SK-N-MC (cell line): ENCODE measurements at regions not wholly inside any gene's neighbourhood (a gene's known extent, or its start where the extent isn't known, plus 50 kb on each side); places are given as distances from the start of the nearest gene placed in this dataset.
"Not testable (repeated sequence)": the region's sequence is repeated elsewhere in the genome, so short reads cannot be mapped to it uniquely, and the experiment has no call there.

ENCODE experiments used
- DNase-seq: peaks from one replicate; pipeline ENCODE4 v3.0.0-alpha.2; 2011; ENCODE audit warnings: low read depth, low spot score
- H3K27ac ChIP-seq: fragments of 200-600 bp; sonication (generic); 2 replicates; pipeline ENCODE4 v1.5.1; 2016; ENCODE audit warnings: mixed run types
- H3K36me3 ChIP-seq: fragments of 200-600 bp; sonication (generic); 2 replicates; pipeline ENCODE4 v1.6.1; 2017; ENCODE audit warnings: antibody characterized with exemption, low read length, mixed read lengths; ENCODE audit not compliant: insufficient read depth
- H3K4me3 ChIP-seq: fragments of 200-600 bp; sonication (generic); 2 replicates; pipeline ENCODE4 v1.5.1; 2016
- H3K9ac ChIP-seq: fragments of 200-600 bp; sonication (generic); 2 replicates; pipeline ENCODE4 v1.8.0; 2017; ENCODE audit warnings: mixed run types, mixed read lengths; ENCODE audit not compliant: insufficient read length
- H3K9me3 ChIP-seq: fragments of 200-600 bp; sonication (generic); 2 replicates; pipeline ENCODE4 v1.6.1; 2017; ENCODE audit warnings: low read depth, mild to moderate bottlenecking, antibody characterized with exemption, low read length, moderate library complexity, mixed read lengths
- EZH2 ChIP-seq: fragments of 200-600 bp; sonication (generic); IDR thresholded peaks from one replicate; pipeline ENCODE4 v1.6.1; 2017; ENCODE audit warnings: antibody characterized with exemption
- FOXP2 ChIP-seq: optimal IDR thresholded peaks from 2 replicates; pipeline ENCODE3; 2011; ENCODE audit warnings: mild to moderate bottlenecking, moderate library complexity; ENCODE audit not compliant: insufficient read depth; ENCODE audit errors: extremely low read length, control extremely low read depth
- POLR2AphosphoS5 ChIP-seq: IDR thresholded peaks from 2 replicates; pipeline ENCODE4 v1.6.1; 2012; ENCODE audit warnings: mild to moderate bottlenecking, low read depth, low read length, borderline replicate concordance

DNA sequence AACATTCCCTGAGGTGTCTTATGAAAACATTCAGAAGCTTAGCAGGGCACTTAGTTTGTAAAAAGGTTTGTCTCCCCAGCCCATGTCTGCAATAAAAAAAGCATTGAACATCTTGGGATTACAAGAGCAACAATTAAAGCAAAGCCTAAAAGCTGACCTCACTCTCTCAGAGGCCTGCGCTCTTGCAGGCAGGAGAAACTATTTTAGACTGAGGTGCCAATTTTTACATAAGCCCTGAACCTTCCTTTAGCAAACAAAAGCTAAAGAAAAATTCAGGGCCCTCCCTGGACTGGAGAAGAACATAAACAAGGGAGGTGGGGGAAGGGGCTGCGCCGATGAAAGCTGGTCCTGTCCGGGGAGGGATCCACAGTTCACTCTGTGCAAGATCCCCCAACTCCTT is 312.7 kb upstream of the RNF32 start:
- no peak overlapping the region for H3K4me3 ChIP-seq
- no peak overlapping the region for H3K27ac ChIP-seq
- DNase-seq, result no peak
- H3K9ac ChIP-seq, result no peak overlapping the region
- TF ChIP-seq EZH2, result no peak
- H3K9me3 ChIP-seq, result no peaks in the 10 kb centered on the region
- no peaks in the 10 kb centered on the region for H3K36me3 ChIP-seq

DNA sequence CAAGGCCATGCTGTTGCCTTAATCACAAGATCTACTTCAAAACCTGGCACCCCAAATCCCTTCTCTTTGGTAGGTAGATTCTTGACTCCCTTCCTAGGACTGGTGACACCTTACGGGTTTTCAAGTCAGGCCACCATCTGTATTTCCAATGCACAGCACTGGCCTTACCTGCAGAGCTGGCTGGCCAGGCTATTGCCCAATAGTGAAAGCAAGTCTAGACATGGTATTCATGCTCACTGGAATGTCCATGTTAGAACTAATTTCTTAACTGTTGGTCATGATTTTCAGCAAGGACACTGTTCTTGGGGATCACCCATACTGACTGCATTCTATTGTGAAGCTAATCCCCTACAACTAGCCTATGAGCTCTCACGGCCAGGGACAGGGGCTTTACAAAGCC is 313.1 kb upstream of the RNF32 start:
- H3K36me3 ChIP-seq, result no peaks in the 10 kb centered on the region
- no peaks in the 10 kb centered on the region for H3K9me3 ChIP-seq
- TF ChIP-seq POLR2AphosphoS5 (no peak), EZH2 (no peak), FOXP2 (no peak)
- DNase-seq, result no peak
- no peak overlapping the region for H3K9ac ChIP-seq
- H3K4me3 ChIP-seq, result no peak overlapping the region
- H3K27ac ChIP-seq, result no peak overlapping the region

DNA sequence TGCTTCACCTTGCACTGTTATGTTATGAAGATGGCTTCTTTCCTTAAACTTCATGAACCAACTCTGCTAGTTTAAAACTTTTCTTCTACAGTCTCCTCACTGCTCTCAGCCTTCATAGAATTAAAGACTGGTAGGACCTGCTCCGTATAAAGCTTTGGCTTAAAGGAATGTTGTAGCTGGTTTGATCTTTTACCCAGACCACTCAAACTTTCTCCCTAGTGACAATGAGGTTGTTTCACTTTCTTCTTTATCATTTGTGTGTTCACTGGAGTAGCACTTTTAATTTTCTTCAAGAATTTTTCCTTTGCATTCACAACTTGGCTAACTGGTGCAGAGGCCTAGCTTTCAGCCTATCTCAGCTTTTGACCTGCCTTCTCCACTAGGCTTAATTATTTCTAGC is 316.4 kb upstream of the RNF32 start:
- Histone ChIP-seq H3K27ac (no peak overlapping the region), H3K9ac (no peak overlapping the region), H3K4me3 (no peak overlapping the region), H3K36me3 (no peaks in the 10 kb centered on the region), H3K9me3 (no peaks in the 10 kb centered on the region)
- DNase-seq, result no peak
- no peak for TF ChIP-seq FOXP2
- no peak for TF ChIP-seq EZH2
- no peak for TF ChIP-seq POLR2AphosphoS5

DNA sequence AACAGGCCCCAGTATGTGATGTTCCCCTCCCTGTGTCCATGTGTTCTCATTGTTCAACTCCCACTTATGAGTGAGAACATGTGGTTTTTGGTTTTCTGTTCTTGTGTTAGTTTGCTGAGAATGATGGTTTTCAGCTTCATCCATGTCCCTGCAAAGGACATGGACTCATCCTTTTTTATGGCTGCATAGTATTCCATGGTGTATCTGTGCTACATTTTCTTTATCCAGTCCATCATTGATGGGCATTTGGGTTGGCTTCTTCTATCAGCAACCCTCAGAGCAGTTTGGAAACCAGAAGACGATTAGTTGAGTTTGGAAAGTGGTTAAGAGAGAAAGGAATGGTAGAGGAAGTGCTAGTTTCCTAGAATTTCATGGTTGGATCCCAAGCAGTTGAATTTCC is 319.1 kb upstream of the RNF32 start:
- H3K9me3 ChIP-seq, DNase-seq, H3K36me3 ChIP-seq, H3K27ac ChIP-seq, H3K9ac ChIP-seq, H3K4me3 ChIP-seq: not testable (repeated sequence)

DNA sequence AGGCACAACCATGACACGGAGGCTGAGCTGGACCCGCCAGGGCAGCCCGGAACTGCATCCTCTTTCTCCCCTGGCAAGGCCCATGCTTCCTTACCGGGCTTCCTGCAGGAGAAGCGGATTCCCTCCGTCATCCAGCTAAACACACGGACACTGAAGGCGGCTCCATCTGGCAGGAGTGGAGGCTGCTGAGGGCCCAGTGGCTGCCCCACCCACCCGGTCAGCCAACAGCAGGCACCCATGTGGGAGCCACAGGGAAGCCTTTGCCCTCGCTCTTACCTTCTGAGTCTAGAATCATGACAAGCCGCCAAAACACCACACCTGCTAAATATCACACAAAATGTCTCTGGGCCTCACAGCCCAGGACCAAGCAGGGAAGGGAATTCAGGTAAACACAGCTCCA is 321.6 kb upstream of the RNF32 start:
- H3K9me3 ChIP-seq, result no peaks in the 10 kb centered on the region
- H3K36me3 ChIP-seq, result no peaks in the 10 kb centered on the region
- no peak overlapping the region for H3K9ac ChIP-seq
- no peak overlapping the region for H3K27ac ChIP-seq
- H3K4me3 ChIP-seq, result no peak overlapping the region
- no peak for TF ChIP-seq FOXP2
- no peak for TF ChIP-seq EZH2
- no peak for TF ChIP-seq POLR2AphosphoS5
- no peak for DNase-seq

DNA sequence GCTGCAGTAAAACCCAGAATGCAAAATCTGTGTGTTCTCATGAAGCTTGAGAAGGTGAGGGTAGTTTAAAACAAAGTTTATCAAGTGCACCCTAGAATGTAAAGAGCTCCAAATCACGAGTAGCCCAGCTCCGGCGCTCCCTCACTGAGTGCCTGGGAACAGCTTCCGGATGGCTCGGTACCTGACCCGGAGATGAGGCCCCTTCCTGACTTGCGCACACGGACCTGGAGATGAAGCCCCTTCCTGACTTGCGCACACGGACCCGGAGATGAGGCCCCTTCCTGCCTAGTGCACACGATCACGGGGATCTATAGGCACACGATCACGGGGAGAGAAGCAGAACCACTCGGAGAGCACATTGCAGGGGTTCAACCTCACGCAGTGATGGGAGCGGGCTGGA is 322.1 kb upstream of the RNF32 start:
- H3K4me3 ChIP-seq, result no peak overlapping the region
- no peak for DNase-seq
- no peak overlapping the region for H3K9ac ChIP-seq
- H3K27ac ChIP-seq, result no peak overlapping the region
- TF ChIP-seq FOXP2 (no peak), POLR2AphosphoS5 (no peak), EZH2 (no peak)
- H3K36me3 ChIP-seq, result no peaks in the 10 kb centered on the region
- H3K9me3 ChIP-seq, result no peaks in the 10 kb centered on the region

DNA sequence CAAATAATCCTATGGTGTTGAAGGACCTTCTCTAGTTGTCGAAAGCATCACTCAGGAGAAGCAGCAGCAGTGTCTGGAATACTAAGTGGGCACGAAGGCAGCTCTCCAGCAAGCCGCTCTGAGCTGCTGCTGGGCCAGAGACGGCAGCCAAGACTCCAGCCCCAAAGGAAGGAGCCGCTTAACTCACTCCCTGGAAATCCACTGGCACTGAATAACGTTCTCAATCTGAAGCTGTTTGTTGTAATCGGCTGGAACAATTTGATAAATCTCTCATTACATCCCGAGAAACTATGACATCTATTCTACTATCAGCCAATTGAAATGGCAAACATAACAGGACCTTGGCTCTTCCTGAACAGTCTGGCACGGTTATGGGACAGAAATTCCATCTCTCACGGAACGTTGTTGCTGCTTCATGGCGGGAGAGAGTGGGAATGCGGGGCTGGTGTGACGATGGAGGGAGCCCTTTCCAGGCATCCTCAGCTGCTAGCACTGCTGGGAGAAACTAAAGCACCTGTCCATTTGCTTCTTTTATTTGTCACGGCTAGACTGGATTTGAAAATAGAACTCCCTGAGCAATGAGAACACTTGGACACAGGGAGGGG is 331.5 kb upstream of the RNF32 start:
- H3K36me3 ChIP-seq, result no peaks in the 10 kb centered on the region
- no peaks in the 10 kb centered on the region for H3K9me3 ChIP-seq
- H3K4me3 ChIP-seq, result no peak overlapping the region
- H3K27ac ChIP-seq, result no peak overlapping the region
- no peak for DNase-seq
- no peak overlapping the region for H3K9ac ChIP-seq
- no peak for TF ChIP-seq EZH2
- TF ChIP-seq FOXP2, result no peak
- TF ChIP-seq POLR2AphosphoS5, result no peak

DNA sequence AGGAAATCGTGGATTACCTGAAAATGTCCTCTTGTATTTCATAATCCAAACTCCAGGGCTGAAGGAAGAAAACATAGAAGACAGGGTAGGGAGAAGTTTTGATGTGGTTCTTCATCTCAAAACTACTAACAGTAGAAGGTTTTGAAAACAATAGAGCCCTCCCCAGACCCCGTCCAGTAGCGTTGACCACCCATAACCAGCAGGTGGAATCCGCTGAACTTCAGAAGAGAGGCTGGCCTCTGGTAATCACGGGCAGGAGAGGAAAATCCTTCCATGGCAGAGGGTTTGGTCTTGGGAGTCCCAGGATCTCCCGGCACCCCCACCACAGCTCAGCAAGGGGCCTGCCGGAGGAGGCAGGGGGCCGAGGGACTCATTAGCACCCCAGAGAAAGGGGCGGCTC is 333.4 kb upstream of the RNF32 start:
- Histone ChIP-seq H3K9me3 (no peaks in the 10 kb centered on the region), H3K4me3 (no peak overlapping the region), H3K36me3 (no peaks in the 10 kb centered on the region), H3K27ac (no peak overlapping the region), H3K9ac (no peak overlapping the region)
- TF ChIP-seq FOXP2 (no peak), POLR2AphosphoS5 (no peak), EZH2 (no peak)
- no peak for DNase-seq

DNA sequence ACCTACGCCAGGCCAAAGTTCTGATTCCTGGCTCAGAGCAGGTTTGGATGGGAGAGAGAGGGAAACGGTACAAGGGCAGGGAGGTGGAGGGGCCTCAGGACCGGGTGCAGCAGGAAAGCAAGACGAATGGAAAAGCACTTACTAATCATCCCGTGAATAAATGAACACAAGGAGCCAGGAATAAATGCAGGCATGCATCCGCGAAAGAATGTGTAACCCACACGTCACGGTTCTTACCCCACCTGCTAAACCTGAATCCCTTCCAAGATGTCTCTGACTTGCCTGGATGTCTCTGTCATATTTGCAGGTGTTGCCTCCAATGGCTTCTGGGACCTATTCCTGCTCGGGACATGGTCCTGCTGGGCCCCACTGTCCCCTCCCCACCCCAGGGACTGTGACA is 335.2 kb upstream of the RNF32 start:
- no peaks in the 10 kb centered on the region for H3K36me3 ChIP-seq
- TF ChIP-seq FOXP2 (no peak), POLR2AphosphoS5 (no peak), EZH2 (no peak)
- H3K9ac ChIP-seq, result no peak overlapping the region
- H3K27ac ChIP-seq, result no peak overlapping the region
- H3K4me3 ChIP-seq, result no peak overlapping the region
- no peaks in the 10 kb centered on the region for H3K9me3 ChIP-seq
- no peak for DNase-seq

DNA sequence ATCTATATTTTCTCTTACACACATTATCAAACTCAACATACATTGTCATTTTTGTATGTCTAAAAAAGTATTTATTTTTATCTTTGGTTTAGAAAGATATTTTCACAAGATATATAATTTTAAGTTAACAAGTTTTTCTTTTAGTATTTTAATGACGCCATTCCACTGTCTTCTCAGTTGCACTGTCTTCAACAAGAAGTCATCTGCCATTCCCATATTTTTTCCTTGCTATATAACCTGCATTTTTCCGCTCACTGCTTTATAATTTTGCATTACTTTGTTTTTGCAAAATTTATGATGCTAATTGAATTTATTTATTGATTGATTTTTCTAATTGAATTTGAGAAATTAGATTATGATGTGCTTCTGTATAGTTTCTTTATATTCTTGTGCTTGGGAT is 357.8 kb upstream of the RNF32 start:
- no peaks in the 10 kb centered on the region for H3K36me3 ChIP-seq
- H3K9me3 ChIP-seq, result no peaks in the 10 kb centered on the region
- H3K27ac ChIP-seq, result no peak overlapping the region
- DNase-seq, result no peak
- no peak overlapping the region for H3K4me3 ChIP-seq
- H3K9ac ChIP-seq, result no peak overlapping the region
- TF ChIP-seq POLR2AphosphoS5, result no peak
- TF ChIP-seq FOXP2, result no peak
- no peak for TF ChIP-seq EZH2
